Cardiac fibroblast (primary cell): ENCODE measurements at regions not wholly inside any gene's neighbourhood (a gene's known extent, or its start where the extent isn't known, plus 50 kb on each side); places are given as distances from the start of the nearest gene placed in this dataset.
"Not testable (repeated sequence)": the region's sequence is repeated elsewhere in the genome, so short reads cannot be mapped to it uniquely, and the experiment has no call there.

Source experiments
- DNase-seq, 2 donors: peaks; one replicate each; pipeline versions ENCODE4 v3.0.0 to v3.0.0-alpha.2; 2010; ENCODE audit warnings: low read depth in 2 of 2
- H3K4me3 ChIP-seq, 2 donors: replicated peaks in 1 of 2; 1 replicate in 1 of 2; 2 replicates in 1 of 2; pipeline ENCODE4 v1.5.1; 2011; ENCODE audit warnings: low read depth in 2 of 2, low read length in 2 of 2, mild to moderate bottlenecking in 2 of 2, moderate library complexity in 1 of 2
- CTCF ChIP-seq: IDR thresholded peaks from one replicate; pipeline ENCODE4 v1.5.1; 2011; ENCODE audit warnings: low read depth, mild to moderate bottlenecking, low read length, inconsistent platforms

- no peak for DNase-seq
- TF ChIP-seq CTCF: no peak
- H3K4me3 ChIP-seq: no peak overlapping the region
These were observed 158.4 kb upstream of the MAGEC2 start for GRCh38 chrX:142363501-142363900.

- no peak for TF ChIP-seq CTCF
- H3K4me3 ChIP-seq: no peak overlapping the region
- DNase-seq: no peak
These were observed 154.2 kb upstream of the MAGEC2 start for GRCh38 chrX:142359331-142359730.

DNA sequence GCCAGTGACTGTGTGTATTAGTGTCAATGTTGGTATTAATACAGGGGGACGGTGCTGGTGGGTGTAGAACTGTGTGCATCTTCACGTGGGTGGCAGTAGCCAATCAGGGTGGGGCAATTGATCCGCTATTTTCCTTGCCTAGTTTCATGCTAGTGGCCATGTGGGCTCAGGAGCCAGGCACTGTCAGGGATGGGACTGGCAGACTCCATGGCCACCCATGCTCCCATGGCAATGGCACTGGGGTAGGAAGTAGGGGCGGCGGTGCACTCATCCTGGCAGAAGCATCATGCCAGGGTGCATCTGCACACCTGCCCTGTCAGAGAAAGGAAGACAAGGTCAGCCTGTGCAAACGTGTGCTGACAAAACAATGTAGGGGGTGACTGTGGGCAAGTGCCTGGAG, 122.1 kb upstream of the MAGEC2 start:
- no peak for DNase-seq
- H3K4me3 ChIP-seq: no peak overlapping the region
- no peak for TF ChIP-seq CTCF

DNA sequence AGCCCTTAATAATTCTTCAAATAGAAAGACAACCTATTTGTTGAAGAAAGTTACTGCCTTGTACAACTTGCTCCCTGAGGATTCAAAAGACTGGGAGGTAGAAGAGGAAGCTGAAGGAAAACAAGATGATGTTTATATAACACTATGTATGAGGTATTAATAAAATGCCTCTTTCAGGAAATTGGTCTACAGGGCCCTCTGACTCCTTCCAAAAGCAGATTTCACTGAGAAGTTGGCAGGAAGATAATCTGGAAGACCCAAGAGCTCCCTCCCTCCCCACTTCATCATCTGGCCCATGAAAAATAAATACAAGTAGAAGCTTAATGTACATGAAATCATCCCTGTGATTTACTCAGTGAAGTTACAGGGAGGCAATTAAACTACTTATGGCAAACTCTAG, 107.5 kb upstream of the MAGEC2 start:
- TF ChIP-seq CTCF: no peak
- DNase-seq: no peak

DNA sequence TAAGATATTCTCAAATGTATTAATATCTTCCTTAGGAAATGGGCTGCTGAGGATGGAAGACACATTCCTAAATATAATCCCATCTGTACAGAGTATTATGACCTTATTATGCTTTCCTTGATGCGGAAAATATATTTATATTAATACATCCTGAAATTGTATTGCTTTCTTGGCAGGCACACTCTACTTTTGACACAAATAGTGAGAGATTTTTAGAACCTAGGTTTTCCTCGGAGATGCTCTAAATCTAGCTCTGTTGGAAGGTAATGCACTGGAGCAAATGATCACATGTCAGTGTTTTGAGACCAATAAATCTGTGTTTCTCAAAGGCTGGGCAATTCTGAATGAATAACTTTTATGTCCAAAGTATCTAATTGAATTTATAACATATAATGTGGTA, 94.3 kb upstream of the MAGEC2 start:
- no peak for DNase-seq
- no peak overlapping the region for H3K4me3 ChIP-seq
- TF ChIP-seq CTCF: no peak

More for the DNA sequence above, 107.5 kb upstream of the MAGEC2 start:
- no peak overlapping the region for H3K4me3 ChIP-seq

DNA sequence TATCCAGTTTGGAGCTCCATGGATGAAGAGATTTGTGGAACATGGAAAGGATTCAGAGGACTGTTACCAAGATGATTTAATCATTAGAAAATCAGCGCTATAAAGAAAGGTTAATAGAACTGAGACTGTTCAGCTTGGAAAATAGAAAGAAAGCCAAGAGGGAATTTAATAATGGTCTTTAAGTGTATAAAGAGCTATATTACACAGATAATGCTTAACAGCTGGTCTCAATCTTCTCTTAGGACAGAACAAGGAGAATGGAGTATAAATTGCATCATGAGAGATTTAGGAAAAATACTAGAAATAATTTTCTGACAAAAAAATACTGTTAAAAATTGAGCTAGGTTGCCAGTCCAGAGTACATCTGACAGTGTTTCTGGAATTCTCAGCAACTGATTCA, 91.3 kb upstream of the MAGEC2 start:
- no peak for TF ChIP-seq CTCF
- DNase-seq: no peak
- H3K4me3 ChIP-seq: no peak overlapping the region

DNA sequence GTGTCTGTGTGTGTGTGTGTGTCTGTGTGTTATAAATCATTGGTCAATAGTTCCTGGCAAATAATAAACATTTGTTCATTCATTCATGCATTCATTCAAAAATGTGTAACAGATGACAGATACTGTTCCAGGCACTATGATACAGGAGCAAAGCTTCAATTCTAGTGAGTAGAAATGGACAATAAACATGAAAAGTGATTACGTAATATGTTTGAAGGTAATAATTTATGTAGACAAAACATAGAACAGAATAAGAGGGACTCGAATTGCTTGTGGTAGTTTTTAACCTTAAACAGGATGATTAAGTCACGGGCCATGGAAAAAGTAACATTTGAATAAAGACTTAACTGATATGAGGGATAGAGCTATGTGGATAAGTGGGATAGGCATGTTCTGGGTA, 90.1 kb upstream of the MAGEC2 start:
- no peak for TF ChIP-seq CTCF
- DNase-seq: no peak
- no peak overlapping the region for H3K4me3 ChIP-seq

DNA sequence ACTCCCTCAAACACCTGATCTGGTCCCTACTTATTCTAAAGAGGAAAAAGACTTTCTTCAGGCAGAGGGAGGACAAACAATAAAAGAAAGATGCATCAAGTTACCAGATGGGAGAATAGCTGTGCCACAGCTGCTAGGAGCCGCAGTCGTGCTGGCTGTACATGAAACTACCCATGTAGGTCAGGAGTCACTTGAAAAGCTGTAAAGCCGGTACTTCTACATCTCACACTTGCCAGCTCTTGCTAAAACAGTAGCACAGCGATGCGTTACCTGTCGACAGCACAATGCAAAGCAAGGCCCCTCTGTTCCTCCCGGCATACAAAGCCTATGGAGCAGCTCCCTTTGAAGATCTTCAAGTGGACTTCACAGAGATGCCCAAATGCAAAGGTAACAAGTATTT, 65.1 kb upstream of the MAGEC2 start:
- DNase-seq, H3K4me3 ChIP-seq: not testable (repeated sequence)
